Tibial nerve (tissue), 4 donors: ENCODE measurements at regions not wholly inside any gene's neighbourhood (a gene's known extent, or its start where the extent isn't known, plus 50 kb on each side); places are given as distances from the start of the nearest gene placed in this dataset.

Experiments
- DNase-seq, 2 donors: peaks; one replicate each; pipeline ENCODE4 v3.0.0-alpha.2; 2019; ENCODE audit warnings: low spot score in 2 of 2
- H3K27ac ChIP-seq, 4 donors: fragments of 200-600 bp; sonication (generic) in 3 of 4; one replicate each; pipeline ENCODE4 v1.5.1; 2017 to 2019; ENCODE audit warnings: mild to moderate bottlenecking in 1 of 4
- H3K27me3 ChIP-seq, 2 donors: fragments of 200-600 bp; sonication (generic) in 1 of 2; one replicate each; pipeline versions ENCODE4 v1.5.1 to v1.6.0; 2017 to 2019
- H3K36me3 ChIP-seq, 3 donors: fragments of 200-600 bp; sonication (generic); one replicate each; pipeline ENCODE4 v1.5.1; 2018 to 2019
- H3K4me1 ChIP-seq, 4 donors: fragments of 200-600 bp; sonication (generic) in 3 of 4; one replicate each; pipeline ENCODE4 v1.5.1; 2017 to 2019
- H3K4me3 ChIP-seq, 4 donors: fragments of 200-600 bp; sonication (generic) in 3 of 4; one replicate each; pipeline ENCODE4 v1.5.1; 2017 to 2019; ENCODE audit warnings: mild to moderate bottlenecking in 1 of 4, moderate library complexity in 1 of 4
- H3K9me3 ChIP-seq, 4 donors: fragments of 200-600 bp; sonication (generic) in 3 of 4; one replicate each; pipeline ENCODE4 v1.5.1; 2017 to 2019
- EP300 ChIP-seq, 2 donors: sonication (generic); formaldehyde crosslinking; IDR thresholded peaks; one replicate each; pipeline ENCODE4 v1.6.1; 2017; ENCODE audit warnings: antibody characterized with exemption in 2 of 2, mild to moderate bottlenecking in 1 of 2
- POLR2A ChIP-seq, 2 donors: fragments of 450-650 bp; IDR thresholded peaks; one replicate each; pipeline ENCODE4 v1.6.1; 2017; ENCODE audit warnings: antibody characterized with exemption in 2 of 2, mild to moderate bottlenecking in 2 of 2, moderate library complexity in 2 of 2
- WGBS, 2 donors: methylation state at CpG; one replicate each; pipeline ENCODE4 v1.1.5; 2018; 5-methylcytosine and 5-hydroxymethylcytosine counted together
- TF ChIP-seq, protein P1 (sequence below), 5 experiments: fragments of 200-600 bp in 3 of 5; fragments of 450-650 bp in 2 of 5; sonication (generic) in 3 of 5; IDR thresholded peaks; one replicate each; pipeline ENCODE4 v1.5.1; 2016 to 2019; ENCODE audit warnings: antibody characterized with exemption in 5 of 5, mild to moderate bottlenecking in 3 of 5, moderate library complexity in 2 of 5

DNA sequence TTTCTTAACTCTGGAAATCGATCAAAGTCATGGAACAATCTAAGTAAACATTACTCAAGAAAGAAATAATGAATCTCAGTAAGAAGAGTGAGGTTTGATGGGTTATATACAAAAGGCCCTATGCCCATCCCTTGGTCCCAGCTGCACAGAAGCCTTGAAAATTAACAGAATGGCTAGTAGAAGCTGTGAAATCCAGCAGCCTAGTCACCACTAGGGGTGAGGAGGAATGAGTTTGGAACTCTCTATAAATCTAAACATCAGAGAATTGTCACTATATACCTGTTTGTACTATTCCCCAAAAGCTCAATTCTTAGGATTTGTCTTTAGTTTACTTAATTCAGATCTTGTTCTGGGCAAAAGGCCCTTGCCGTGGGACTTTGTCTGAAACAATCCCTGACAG lies 313.9 kb upstream of the GRID2 start:
- H3K27me3 ChIP-seq: no peaks in the 10 kb centered on the region
- no peaks in the 10 kb centered on the region for H3K36me3 ChIP-seq
- WGBS, 2 donors: 41 to 62% methylated on average over 2 of the region's 2 CpGs
- no peaks in the 10 kb centered on the region for H3K9me3 ChIP-seq
- H3K27ac ChIP-seq: no peak overlapping the region
- no peaks in the 10 kb centered on the region for H3K4me1 ChIP-seq
- no peak overlapping the region for H3K4me3 ChIP-seq
- no peak for DNase-seq
- TF ChIP-seq EP300 (IDR thresholded peaks at IDR 0.05) (no peak), POLR2A (IDR thresholded peaks at IDR 0.05) (no peak)
- TF ChIP-seq, protein P1, sequence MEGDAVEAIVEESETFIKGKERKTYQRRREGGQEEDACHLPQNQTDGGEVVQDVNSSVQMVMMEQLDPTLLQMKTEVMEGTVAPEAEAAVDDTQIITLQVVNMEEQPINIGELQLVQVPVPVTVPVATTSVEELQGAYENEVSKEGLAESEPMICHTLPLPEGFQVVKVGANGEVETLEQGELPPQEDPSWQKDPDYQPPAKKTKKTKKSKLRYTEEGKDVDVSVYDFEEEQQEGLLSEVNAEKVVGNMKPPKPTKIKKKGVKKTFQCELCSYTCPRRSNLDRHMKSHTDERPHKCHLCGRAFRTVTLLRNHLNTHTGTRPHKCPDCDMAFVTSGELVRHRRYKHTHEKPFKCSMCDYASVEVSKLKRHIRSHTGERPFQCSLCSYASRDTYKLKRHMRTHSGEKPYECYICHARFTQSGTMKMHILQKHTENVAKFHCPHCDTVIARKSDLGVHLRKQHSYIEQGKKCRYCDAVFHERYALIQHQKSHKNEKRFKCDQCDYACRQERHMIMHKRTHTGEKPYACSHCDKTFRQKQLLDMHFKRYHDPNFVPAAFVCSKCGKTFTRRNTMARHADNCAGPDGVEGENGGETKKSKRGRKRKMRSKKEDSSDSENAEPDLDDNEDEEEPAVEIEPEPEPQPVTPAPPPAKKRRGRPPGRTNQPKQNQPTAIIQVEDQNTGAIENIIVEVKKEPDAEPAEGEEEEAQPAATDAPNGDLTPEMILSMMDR (IDR thresholded peaks at IDR 0.05): no peak

DNA sequence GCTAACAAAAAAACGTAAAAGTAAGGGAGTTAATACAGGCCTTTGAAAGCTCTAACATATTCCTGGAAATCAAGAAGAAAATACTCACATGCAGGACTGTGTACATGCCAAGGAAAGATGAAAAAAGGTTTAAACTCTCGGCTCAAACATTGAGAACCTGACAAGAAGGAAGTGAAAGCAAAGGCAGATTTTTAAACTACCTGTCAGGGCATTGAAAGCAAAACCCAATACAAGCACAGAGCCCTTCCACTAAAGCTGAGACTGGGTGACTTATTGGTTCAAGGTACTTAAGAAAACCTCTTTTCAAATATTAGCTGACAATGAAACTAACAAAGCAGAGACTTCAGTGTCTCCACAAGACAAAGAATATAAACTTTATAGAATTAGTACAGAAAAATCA lies 313.0 kb upstream of the GRID2 start:
- Histone ChIP-seq H3K27ac (no peak overlapping the region), H3K36me3 (no peaks in the 10 kb centered on the region), H3K4me1 (no peaks in the 10 kb centered on the region), H3K27me3 (no peaks in the 10 kb centered on the region), H3K9me3 (no peaks in the 10 kb centered on the region), H3K4me3 (no peak overlapping the region)
- 74 to 91% methylated on average over 2 of the region's 2 CpGs for WGBS, 2 donors
- no peak for DNase-seq
- TF ChIP-seq, protein P1 (IDR thresholded peaks at IDR 0.05): no peak
- TF ChIP-seq EP300 (IDR thresholded peaks at IDR 0.05) (no peak), POLR2A (IDR thresholded peaks at IDR 0.05) (no peak)

DNA sequence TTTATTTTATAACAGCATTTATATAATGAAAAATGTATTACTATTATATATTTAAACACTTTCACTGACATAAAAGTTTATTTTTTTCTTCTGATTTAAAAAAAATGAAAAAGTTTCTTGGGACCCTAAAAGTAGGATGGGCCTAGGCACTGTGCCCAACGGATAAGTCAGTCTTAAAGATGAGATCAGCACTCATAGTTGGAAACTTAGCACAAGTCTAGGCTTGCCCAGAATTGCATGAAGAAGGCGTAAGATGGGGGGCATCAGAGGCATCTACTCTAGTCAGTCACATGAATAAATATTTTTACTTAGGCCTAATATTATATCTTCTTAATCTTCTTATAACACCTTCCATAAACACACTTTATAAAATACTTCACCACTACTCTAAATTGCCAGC lies 306.7 kb upstream of the GRID2 start:
- WGBS, 2 donors: 84 to 93% methylated on average over 2 of the region's 2 CpGs

DNA sequence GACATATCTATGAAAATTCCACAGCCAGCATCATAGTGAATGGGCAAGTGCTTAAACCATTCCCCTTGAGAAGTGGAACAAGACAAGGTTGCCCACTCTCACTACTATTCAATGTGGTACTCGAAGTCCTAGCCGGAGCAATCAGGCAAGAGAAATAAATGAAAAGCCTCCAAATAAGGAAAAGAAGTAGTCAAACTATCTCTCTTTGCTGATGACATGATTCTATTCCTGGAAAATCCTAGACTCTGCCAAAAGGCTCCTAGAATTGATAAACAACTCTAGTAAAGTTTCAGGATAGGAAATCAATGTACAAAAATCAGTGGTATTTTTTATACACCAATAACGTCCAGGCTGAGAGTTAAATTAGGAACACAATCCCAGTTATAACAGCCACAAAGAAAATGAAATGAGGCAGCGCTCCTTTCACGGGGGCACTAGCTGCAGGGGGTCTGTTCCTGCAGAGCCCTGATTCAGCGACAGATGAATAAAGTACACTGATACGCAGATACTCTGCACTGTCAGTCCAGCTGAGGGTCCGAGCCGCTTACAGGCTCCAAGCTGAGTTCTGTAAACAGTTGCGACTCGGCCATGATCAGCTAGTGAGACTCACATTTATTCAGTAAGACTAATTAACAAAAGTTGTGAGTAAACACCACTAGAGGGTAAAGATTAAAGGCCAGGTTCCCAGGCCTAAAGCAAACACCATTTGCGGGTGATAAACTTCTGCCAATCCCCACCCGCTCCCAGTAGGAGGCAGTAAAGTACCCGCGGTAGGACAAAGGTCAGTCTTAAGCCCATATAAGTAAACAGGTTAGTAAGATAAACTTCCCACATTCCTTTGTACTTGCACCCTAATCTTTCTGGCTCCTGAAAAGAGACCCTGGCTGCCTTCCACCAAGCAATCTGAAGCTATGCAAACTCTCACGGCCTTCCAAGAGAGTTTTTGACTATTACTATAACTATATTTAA lies 290.6 kb upstream of the GRID2 start:
- WGBS, 2 donors: 41 to 45% methylated on average over 16 of the region's 16 CpGs
- Histone ChIP-seq H3K36me3 (no peaks in the 10 kb centered on the region), H3K4me1 (no peaks in the 10 kb centered on the region), H3K27me3 (no peaks in the 10 kb centered on the region), H3K4me3 (no peak overlapping the region), H3K9me3 (no peaks in the 10 kb centered on the region), H3K27ac (no peak overlapping the region)
- no peak for DNase-seq
- TF ChIP-seq, protein P1 (IDR thresholded peaks at IDR 0.05): peak in 1 of 5 experiments; percentile 3
- TF ChIP-seq EP300 (IDR thresholded peaks at IDR 0.05): no peak

More for the DNA sequence above, 306.7 kb upstream of the GRID2 start:
- Histone ChIP-seq H3K4me3 (no peak overlapping the region), H3K9me3 (no peaks in the 10 kb centered on the region), H3K27ac (no peak overlapping the region), H3K27me3 (no peaks in the 10 kb centered on the region), H3K36me3 (no peaks in the 10 kb centered on the region), H3K4me1 (no peaks in the 10 kb centered on the region)
- no peak for TF ChIP-seq POLR2A (IDR thresholded peaks at IDR 0.05)
- no peak for TF ChIP-seq EP300 (IDR thresholded peaks at IDR 0.05)
- TF ChIP-seq, protein P1 (IDR thresholded peaks at IDR 0.05): no peak
- DNase-seq: no peak

DNA sequence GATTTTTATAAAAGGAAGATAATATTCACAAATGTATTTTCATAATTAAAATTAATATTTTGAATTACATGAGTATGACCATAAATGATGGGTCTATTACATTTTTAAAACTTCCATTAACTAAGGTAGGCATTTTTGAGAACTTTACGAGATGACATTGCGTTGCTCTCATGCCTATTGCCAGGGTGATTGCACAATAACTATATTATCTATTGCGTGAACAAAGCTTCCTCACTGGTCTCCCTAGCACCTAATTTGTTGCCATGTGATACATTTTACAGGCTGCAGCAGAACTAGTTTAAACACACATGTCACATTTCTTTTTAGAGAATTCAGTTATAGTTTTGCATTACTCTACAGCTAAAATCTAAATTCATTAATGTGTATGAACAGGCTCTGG lies 289.7 kb upstream of the GRID2 start:
- WGBS, 2 donors: 79 to 82% methylated on average over 3 of the region's 3 CpGs
- TF ChIP-seq POLR2A (IDR thresholded peaks at IDR 0.05) (no peak), EP300 (IDR thresholded peaks at IDR 0.05) (no peak)
- TF ChIP-seq, protein P1 (IDR thresholded peaks at IDR 0.05): no peak
- Histone ChIP-seq H3K9me3 (no peaks in the 10 kb centered on the region), H3K4me1 (no peaks in the 10 kb centered on the region), H3K27ac (no peak overlapping the region), H3K36me3 (no peaks in the 10 kb centered on the region), H3K27me3 (no peaks in the 10 kb centered on the region), H3K4me3 (no peak overlapping the region)
- no peak for DNase-seq
